ENCODE measurements at regions not wholly inside any gene's neighbourhood (a gene's known extent, or its start where the extent isn't known, plus 50 kb on each side); places are given as distances from the start of the nearest gene placed in this dataset.

DNA sequence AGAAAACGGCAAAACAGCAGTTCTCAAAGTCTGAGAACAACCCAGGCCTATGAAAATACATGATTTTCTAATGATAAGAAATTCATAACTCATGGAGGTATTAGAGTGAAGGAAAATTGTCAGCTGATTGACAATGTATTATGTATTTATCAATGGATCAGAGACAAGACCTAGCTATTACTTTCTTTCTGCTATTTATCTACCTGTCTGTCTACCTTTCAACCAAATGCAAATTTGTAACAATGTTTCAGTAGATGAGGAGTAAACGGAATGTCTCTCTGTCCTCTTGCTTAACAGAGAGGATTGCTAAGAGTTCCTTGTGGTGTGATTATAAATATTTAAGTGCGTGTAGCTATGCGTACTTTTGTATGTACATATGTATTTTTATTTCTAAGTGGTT lies 568.7 kb upstream of the RGS18 start:
- no peak for DNase-seq (ENCODE audit: low spot score)
- intact Hi-C loops (cut with DNase I): no loop called here

DNA sequence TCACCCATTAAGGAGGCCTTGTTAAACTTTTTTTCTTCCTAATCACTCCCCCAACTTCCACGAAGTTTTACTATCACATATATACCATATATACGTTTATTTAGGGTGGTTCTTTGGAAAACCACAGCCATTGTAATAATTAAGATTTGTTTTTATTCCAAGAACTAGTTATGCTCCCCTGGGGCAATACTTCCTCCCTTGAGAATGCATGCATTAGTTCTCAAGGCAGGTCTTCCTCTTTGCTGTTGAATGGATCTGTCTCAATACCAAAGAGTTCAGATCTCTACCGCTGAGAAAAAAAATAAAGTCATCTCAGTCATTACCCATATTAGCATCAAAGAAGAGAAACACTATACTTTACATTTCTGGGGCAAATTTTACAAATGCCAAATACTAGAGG lies 567.7 kb upstream of the RGS18 start:
- intact Hi-C loops (cut with DNase I): no loop called here
- no peak for DNase-seq (ENCODE audit: low spot score)

DNA sequence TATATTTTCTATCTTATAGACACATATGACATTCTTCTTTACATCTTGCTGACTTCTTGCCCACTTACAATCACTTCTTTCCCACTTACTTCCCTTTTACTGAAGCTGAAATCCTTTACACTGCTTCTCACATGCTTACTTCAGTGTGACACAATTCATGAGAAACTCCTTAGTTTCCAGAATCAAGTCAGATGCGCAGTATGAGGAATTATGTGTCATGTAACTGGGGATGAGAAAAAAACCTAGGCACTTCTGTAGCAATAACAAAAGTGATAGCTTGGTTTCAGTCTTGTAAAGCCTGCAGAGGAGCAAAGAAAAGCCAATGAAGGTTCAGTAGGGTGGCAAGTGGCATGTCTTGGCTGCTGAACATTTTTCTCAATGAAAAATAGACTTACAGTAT lies 566.2 kb upstream of the RGS18 start:
- DNase-seq (ENCODE audit: low spot score): no peak
- intact Hi-C loops (cut with DNase I): no loop called here

DNA sequence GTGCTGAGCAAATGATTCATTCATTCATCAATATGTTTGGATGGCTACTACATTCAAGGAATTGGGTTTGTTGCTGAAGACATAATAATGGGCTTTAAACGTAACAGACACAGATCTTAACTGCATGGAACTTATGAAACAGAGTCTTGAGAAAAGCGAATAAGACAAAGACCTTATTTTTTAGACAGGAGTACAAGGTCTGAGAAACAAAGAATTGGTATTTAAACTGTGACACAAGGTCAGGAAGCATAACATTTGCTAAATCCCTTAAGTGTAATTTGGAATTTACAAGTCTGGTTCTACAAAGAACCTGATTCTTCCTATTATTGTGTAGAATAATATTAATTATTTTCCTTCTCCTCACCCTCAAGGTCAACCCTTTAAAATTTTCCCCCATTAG lies 565.4 kb upstream of the RGS18 start:
- DNase-seq (ENCODE audit: low spot score): no peak
- intact Hi-C loops (cut with DNase I): no loop called here

DNA sequence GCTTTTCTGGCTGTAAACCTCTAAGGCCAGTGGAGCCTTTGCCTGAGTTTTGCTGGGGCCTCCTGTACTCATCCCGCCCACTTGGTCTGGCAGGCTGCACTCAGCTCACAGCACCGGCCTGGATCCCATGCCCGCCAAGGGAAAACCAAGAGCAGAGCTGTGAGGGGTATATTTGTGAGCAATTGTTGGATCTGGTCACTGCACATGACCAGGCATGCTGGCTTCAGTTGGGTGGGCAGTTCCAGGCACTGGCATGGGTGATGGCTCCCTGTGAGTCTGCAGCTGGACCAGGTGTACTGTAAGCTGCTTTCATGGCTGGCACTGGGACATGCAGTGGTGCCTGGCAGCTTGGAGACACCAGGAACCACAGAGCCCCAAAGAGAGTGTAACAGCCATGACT lies 563.1 kb upstream of the RGS18 start:
- intact Hi-C loops (cut with DNase I): no loop called here
- peak; percentile 66 for DNase-seq (ENCODE audit: low spot score)

DNA sequence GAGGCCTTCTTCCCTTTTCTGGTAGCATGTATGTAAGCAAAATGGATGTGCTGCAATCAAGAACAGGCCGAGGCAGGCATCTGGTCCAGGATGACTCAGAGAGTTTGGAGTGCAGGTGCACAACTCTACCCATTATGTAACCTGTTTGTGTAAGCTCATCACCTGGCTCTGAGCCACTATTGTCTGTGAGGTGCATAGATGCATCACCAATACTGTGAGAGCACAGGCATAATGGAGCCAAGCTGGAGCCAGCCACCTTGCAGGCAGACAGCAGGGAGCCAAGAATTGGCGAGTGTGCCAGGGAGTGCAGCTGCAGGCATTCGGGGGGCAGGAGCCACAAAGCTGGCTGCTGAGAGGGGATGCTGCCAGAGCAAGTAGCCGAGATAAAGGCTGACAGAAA lies 549.9 kb upstream of the RGS18 start:
- intact Hi-C loops (cut with DNase I): no loop called here
- DNase-seq (ENCODE audit: low spot score): no peak

DNA sequence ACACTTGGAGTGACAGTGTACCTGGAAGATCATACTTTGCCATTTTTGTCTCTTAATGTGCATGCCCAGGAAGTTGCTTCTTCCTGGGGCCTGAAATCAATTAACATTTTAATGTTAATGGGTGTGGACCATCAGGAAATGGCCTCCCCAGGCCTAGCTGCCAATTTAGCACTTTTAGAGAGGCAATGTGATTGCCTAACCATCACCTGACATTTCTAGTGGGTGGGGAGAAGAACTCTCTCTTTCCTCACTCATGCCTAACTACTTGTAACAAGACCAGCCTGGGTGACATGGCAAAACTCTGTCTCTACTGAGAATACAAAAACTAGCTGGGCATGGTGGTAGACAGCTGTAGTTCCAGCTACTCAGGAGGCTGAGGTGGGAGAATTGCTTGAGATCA lies 549.0 kb upstream of the RGS18 start:
- intact Hi-C loops (cut with DNase I): no loop called here
- no peak for DNase-seq (ENCODE audit: low spot score)

DNA sequence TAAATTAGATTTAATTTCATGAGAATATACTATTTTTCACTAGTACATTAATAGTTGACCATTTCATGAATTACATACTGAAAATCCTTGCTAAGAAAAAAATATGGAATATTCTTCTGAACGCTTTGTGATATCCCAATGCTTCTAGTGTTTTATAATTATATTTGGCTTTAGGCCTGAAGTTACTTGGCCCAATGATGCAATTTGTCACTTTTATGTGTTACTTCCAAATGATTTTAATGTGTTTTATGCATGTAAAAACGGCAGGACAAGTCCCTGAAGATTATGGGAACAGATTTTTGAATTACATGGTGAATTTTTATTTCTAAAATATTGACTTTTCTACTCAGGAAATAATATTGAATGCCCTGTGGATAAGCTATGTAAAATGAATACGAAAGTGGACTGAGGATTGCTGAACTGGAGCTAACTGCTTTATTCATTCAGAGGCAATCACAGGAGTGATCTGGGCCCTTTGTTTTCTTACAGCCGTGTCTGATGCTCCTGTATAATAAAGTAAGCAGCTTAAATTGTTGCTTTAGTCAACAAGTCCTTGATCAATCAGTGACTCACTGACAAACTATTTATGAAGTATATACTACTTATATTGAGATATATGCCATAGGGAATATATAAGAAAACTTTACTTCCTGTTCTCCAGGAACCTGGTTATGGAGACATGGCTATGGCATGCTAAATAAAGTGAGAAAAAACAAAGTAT lies 543.0 kb upstream of the RGS18 start:
- intact Hi-C loops (cut with DNase I): no loop called here
- DNase-seq (ENCODE audit: low spot score): no peak

DNA sequence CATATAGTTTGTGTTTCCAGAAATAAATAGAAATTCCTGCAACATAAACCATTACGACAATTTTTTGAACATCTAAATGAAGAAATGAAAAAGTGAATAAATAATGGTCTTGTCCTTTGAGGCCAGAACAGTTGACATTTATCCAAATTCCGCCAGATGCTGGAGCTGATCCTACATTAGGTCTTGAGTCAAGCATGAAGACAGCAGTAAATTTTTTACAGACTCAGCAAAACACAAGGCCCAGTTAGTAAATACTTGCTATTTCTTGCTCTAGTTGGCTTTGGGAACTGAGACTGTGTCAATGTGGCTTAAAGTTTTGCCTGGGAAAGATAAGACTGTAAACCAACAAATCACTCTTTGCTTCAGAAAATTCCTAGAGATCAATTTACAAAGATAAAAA lies 540.1 kb upstream of the RGS18 start:
- intact Hi-C loops (cut with DNase I): no loop called here
- no peak for DNase-seq (ENCODE audit: low spot score)

DNA sequence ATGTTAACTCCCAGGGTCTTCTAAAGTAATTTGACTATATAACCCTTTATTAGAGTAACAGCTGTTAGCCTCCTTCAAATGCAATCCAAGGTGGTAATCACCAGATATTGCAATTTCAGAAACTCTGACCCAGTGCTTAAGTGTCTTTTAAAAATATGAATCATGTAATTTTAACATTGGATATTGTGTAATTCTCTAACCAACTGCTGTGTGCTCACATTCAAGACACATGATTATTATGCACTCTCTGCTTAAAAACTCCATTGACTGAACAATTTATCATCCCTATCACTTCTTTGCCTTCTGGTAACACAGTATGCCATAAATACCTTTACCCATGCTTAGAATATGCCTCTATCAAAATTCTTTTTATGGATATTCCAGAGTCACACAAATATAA lies 537.4 kb upstream of the RGS18 start:
- intact Hi-C loops (cut with DNase I): no loop called here

DNA sequence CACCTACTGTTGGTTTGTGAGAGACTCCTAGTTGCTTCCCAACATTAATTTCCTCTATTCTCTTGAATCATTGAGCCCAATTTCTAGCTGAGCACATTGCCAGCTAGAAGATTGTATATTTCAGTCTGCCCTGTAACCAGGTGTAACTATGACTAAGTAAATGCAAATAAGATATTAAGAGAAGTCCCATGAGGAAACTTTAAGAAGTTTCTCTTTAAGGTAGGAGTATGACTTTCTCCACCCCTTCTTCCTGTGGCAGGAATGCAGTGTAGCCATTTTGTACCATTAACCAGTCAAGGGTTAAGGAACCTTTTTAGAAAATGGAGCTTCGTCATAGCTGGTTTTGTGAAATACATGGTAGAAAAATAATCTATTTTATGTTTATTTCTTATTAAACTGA lies 534.2 kb upstream of the RGS18 start:
- intact Hi-C loops (cut with DNase I): no loop called here
- DNase-seq (ENCODE audit: low spot score): no peak

More for the DNA sequence above, 537.4 kb upstream of the RGS18 start:
- no peak for DNase-seq (ENCODE audit: low spot score)

DNA sequence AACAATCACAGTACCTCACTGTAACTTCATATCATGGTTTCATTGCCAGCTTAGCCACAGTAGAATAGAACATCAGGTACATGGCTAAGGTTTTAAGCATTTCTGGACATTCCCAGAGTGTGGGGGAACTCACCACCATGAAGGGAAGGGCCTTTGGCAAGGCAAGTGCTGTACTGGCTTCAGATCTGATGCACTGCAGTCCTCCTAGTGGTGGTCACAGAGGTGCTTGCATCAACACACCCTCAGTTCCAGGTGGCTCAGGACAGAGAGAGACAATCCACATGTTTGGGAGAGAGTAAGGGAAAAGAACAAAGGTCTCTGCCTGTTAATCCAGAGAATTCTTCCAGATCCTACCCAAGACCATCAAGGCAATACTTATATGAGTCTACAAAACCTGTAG lies 528.4 kb upstream of the RGS18 start:
- intact Hi-C loops (cut with DNase I): no loop called here
- DNase-seq (ENCODE audit: low spot score): no peak

DNA sequence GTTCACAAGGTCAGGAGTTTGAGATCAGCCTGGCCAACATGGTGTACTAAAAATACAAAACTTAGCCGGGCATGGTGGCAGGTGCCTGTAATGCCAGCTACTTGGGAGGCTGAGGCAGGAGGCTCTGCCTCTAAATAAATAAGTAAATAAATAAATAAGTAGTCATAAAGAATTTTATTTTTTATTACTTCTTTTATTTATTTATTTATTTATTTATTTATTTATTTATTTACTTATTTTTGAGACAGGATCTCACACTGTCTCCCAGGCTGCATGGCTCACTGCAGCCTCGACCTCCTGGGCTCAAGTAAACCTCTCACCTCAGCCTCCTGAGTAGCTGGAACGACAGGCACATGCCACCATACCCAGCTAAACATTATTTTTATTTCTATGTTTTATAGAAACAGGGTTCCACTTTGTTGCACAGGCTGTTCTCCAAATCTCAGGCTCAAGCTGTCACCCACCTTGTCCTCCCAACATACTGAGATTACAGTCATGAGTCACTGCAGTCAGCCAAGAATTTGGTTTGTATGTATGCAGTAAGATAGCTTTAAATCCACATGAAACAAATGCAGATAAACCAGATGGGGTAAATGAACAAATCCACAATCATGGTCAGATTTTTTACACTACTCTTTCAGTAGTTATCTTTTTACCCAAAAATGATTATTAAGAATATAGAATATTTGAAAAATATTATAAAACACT lies 523.3 kb upstream of the RGS18 start:
- intact Hi-C loops (cut with DNase I): no loop called here
- DNase-seq (ENCODE audit: low spot score): no peak

DNA sequence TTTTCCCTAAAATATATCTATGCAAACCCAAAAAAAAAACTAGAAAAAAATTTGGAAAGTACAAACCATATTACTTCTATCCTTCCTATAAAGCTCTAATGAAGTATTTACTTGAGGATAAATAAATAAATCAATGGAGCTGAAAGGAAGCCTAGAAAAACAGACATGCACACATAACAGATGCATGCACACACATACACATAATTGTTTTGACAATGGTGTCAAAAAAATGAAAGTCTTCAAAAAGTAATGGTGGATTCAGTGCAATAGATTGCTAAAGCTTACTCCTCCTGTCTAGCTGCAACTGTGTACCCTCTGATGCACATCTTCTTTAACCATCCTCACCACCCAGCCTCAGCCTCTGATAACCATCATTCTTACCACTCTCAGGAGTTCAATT lies 521.9 kb upstream of the RGS18 start:
- intact Hi-C loops (cut with DNase I): no loop called here
- DNase-seq (ENCODE audit: low spot score): no peak

DNA sequence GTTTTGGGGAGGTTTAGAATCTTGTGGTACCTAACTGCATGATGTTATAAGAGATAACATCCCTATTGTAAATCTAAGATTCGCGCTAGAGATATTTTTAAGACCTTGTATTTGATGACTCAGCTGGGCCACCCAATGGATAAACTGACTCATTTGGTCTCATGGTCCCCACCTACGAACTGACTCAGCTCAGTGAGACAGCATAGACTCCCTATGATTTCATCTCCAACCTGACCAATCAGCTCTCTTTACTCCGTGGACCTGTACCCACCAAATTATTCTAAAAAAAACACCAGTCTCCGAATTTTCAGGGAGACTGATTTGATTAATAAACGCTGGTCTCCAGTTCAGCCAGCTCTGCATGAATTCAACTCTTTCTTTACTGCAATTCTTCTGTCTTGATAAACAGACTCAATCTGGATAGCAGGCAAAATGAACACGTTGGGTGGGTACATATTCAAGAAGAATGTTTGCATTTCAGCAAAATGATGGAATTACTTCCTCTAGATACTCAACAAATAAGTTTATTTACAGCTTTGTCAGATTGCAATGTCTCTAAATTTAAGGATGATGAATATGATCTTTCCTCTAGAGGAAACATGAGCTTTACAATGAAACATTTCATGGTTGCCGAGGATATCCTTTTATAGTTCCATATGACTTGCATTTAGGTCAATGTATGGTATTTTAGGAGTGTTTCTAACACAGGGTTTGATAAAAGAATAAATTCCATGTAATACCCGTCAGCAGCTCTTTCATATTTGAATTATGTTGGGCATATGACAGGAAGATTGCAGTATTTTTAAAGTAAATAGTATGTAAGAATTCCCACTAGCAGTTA lies 516.6 kb upstream of the RGS18 start:
- no peak for DNase-seq (ENCODE audit: low spot score)
- intact Hi-C loops (cut with DNase I): no loop called here

DNA sequence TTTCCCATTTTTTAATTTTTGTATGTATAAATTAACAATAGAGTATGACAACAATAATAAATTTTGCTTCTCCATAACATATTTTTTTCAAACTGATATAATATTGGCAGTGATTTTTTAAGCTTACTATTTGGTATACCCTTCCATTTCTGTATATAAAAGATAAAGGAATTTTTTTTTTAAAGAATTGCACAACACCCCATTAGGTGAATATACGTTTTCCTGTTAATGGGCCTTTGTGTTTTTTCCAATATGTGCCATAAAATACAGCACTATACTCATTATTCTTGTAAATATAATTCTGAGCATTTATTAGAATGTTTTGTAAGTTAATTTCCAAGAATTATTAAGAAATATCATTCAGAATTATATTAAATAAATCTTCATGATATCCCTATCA lies 515.2 kb upstream of the RGS18 start:
- no peak for DNase-seq (ENCODE audit: low spot score)
- intact Hi-C loops (cut with DNase I): no loop called here

DNA sequence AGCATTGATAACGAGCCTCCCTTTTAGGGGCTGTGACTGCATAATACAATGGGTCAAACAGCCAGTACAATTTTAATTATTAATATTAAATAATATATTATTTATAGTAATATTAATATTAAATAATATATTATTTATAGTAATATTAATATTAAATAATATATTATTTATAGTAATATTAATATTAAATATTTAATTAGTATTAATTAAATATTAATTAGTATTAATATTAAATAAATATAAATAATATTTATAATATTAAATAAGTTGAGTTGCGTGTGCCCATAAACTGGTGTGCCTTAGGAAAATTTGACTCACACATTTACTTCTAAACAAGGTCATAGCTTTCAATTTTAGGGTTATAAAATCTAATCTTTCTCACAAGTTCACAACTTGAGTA lies 509.3 kb upstream of the RGS18 start:
- no peak for DNase-seq (ENCODE audit: low spot score)
- intact Hi-C loops (cut with DNase I): no loop called here

DNA sequence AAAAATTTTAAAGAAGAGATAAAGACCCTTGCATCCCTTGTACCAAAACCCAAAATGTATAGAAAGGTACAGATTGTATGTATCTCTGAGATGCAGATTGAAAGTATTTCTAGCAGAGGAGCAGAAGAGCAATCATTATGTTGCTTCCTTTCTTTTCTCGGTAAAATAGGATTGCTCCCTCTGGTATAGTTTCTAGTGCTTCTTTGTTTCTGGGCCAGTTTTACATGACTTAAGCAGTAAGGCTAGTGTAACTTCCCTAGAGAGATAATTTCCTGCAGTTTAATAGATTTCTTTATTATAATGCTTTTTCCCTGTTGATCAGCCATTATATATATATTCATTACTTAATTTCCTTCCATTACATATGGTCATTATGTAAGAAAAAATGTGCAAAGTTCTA lies 496.2 kb upstream of the RGS18 start:
- no peak for DNase-seq (ENCODE audit: low spot score)
- intact Hi-C loops (cut with DNase I): no loop called here

DNA sequence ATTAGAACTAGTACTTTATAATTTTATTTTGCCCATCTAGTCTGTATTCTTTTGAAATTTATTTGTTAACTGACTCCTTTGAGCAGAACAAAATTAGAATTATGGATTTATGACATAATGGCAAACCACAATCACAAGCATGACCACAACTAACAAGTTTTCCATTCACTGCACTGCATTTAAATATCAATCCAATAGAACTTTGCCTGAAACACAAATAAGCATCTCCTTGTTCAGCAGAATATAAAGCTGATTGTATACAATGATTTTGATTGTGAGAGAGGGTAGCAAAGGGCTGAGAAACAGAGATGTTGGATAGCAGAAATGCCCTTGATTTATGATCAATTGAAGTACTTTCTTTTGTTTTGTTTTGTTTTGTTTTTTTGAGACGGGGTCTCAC lies 495.5 kb upstream of the RGS18 start:
- intact Hi-C loops (cut with DNase I): no loop called here
- DNase-seq (ENCODE audit: low spot score): no peak

DNA sequence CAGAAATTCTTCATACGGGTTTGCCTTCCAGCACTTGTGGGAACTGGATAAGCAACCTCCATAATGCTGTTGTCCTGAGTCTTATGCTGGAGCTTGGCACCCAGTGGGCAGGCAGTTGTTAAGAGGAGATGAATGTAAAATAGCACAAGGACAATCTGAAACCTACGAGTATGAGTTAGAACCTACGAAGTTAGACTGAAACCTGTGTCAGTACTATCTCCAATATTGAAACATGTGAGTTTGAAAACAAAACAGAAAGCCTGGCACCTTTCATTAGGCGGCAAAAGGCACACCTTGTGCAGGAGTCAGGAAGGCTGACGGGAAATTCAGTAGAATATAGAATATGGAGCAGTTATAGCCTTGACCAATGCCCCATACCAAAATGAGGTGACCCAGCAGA lies 489.7 kb upstream of the RGS18 start:
- intact Hi-C loops (cut with DNase I): loop anchor here in 1 of 2 donors (5.0 kb wide), 1 partner anchor 101 kb away; no protein-coding TSS in a partner anchor
- DNase-seq (ENCODE audit: low spot score): no peak

All from posterior vena cava (tissue), 2 donors.